ENCODE measurements at regions not wholly inside any gene's neighbourhood (a gene's known extent, or its start where the extent isn't known, plus 50 kb on each side); places are given as distances from the start of the nearest gene placed in this dataset.
"Not testable (repeated sequence)": the region's sequence is repeated elsewhere in the genome, so short reads cannot be mapped to it uniquely, and the experiment has no call there.

DNA sequence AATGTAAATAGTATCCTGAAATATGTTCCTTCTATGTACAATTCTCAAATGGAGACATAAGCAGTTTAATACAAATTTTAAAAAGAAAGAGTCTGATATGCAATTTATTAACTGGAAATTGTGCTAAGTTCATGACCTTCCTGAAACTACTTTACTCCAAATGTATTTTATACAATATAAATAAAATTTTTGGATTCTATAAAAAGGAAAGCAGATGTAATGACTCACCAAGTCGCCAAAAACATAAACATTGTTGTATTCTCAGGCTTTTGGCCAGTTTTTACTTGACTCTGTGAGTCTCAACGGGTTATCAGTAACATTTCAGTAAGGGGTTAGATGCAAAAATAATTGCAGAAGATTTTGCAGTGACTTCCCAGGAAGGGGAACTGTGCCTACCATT is 948.2 kb downstream of the EPHA3 start:
- intact Hi-C loops (cut with DNase I): no loop called here
- Histone ChIP-seq H3K36me3 (ENCODE audit: control insufficient read depth in 1 of 2, insufficient read depth in 2 of 2, low read length in 1 of 2) (no peaks in the 10 kb centered on the region), H3K4me3 (ENCODE audit: low read length in 2 of 2) (no peak overlapping the region), H3K4me1 (ENCODE audit: control insufficient read depth in 1 of 2, insufficient read depth in 2 of 2, low read length in 2 of 2) (no peaks in the 10 kb centered on the region), H3K27ac (ENCODE audit: low read depth in 1 of 2, low read length in 2 of 2) (no peak overlapping the region), H3K27me3 (ENCODE audit: control insufficient read depth in 1 of 2, insufficient read depth in 2 of 2, low read length in 1 of 2) (no peaks in the 10 kb centered on the region), H3K9me3 (ENCODE audit: control insufficient read depth, low read length) (no peaks in the 10 kb centered on the region)
- 5 to 6% methylated on average over 2 of the region's 2 CpGs for WGBS, 2 donors
- DNase-seq (no peak), ATAC-seq (ENCODE audit: low FRiP score) (no peak)

DNA sequence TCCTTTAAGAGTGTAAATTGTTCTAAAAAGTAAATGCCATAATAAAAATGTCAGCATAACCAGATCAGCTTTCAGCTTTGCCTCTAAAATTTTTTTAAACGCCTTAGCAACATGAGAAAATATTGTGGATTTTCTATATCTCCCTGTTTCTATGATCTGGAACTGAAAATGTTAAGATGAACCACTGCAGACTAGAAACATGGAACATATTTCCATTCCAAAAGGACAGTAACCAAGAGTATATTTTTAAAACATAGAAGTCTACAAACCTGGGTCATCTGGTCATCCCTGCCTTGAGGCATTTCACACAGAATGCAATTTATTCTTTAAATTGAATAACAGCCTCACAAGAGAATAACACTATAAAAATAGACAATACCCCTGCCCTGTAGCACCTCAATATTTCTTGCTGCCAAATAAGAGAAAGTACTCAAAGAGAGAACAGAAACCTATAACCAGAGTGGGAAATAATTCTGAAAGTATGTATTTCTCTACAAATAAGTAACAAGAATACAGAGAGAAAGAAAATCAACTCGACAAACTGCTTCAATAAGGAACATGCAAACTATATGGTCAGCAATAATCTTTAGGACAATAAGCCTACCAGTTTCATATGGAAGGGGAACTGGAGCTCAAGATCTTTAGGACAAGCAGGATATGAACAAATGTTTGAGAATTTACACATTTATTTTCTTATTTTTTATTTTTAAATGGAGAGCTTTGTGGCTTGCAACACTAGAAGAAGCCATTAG is 949.0 kb downstream of the EPHA3 start:
- DNase-seq (no peak), ATAC-seq (ENCODE audit: low FRiP score) (no peak)
- H3K36me3 ChIP-seq (ENCODE audit: control insufficient read depth in 1 of 2, insufficient read depth in 2 of 2, low read length in 1 of 2): no peaks in the 10 kb centered on the region
- intact Hi-C loops (cut with DNase I): no loop called here
- H3K4me3 ChIP-seq (ENCODE audit: low read length in 2 of 2): no peak overlapping the region
- H3K27me3 ChIP-seq (ENCODE audit: control insufficient read depth in 1 of 2, insufficient read depth in 2 of 2, low read length in 1 of 2): no peaks in the 10 kb centered on the region
- H3K27ac ChIP-seq (ENCODE audit: low read depth in 1 of 2, low read length in 2 of 2): no peak overlapping the region
- no peaks in the 10 kb centered on the region for H3K9me3 ChIP-seq (ENCODE audit: control insufficient read depth, low read length)
- 73 to 82% methylated on average over 2 of the region's 2 CpGs for WGBS, 2 donors
- no peaks in the 10 kb centered on the region for H3K4me1 ChIP-seq (ENCODE audit: control insufficient read depth in 1 of 2, insufficient read depth in 2 of 2, low read length in 2 of 2)

- ATAC-seq (ENCODE audit: low FRiP score) (no peak), DNase-seq (no peak)
- Histone ChIP-seq H3K9me3 (ENCODE audit: control insufficient read depth, low read length) (no peaks in the 10 kb centered on the region), H3K27me3 (ENCODE audit: control insufficient read depth in 1 of 2, insufficient read depth in 2 of 2, low read length in 1 of 2) (no peaks in the 10 kb centered on the region), H3K36me3 (ENCODE audit: control insufficient read depth in 1 of 2, insufficient read depth in 2 of 2, low read length in 1 of 2) (no peaks in the 10 kb centered on the region), H3K27ac (ENCODE audit: low read depth in 1 of 2, low read length in 2 of 2) (no peak overlapping the region), H3K4me1 (ENCODE audit: control insufficient read depth in 1 of 2, insufficient read depth in 2 of 2, low read length in 2 of 2) (peaks cover 0 to 2% of the 10 kb centered on the region in 2 donors), H3K4me3 (ENCODE audit: low read length in 2 of 2) (no peak overlapping the region)
- intact Hi-C loops (cut with DNase I): no loop called here
These were observed 954.6 kb downstream of the EPHA3 start for GRCh38 chr3:90062016-90062415.

- no peak for DNase-seq
- 88 to 90% methylated on average over 2 of the region's 2 CpGs for WGBS, 2 donors
- Histone ChIP-seq H3K9me3 (ENCODE audit: control insufficient read depth, low read length) (no peaks in the 10 kb centered on the region), H3K36me3 (ENCODE audit: control insufficient read depth in 1 of 2, insufficient read depth in 2 of 2, low read length in 1 of 2) (no peaks in the 10 kb centered on the region), H3K4me3 (ENCODE audit: low read length in 2 of 2) (no peak overlapping the region), H3K4me1 (ENCODE audit: control insufficient read depth in 1 of 2, insufficient read depth in 2 of 2, low read length in 2 of 2) (peaks cover 0 to 2% of the 10 kb centered on the region in 2 donors), H3K27ac (ENCODE audit: low read depth in 1 of 2, low read length in 2 of 2) (no peak overlapping the region), H3K27me3 (ENCODE audit: control insufficient read depth in 1 of 2, insufficient read depth in 2 of 2, low read length in 1 of 2) (no peaks in the 10 kb centered on the region)
- no peak for ATAC-seq (ENCODE audit: low FRiP score)
- intact Hi-C loops (cut with DNase I): no loop called here
These were observed 955.3 kb downstream of the EPHA3 start for GRCh38 chr3:90062631-90063200.

- H3K4me3 ChIP-seq (ENCODE audit: low read length in 2 of 2): no peak overlapping the region
- no peaks in the 10 kb centered on the region for H3K27me3 ChIP-seq (ENCODE audit: control insufficient read depth in 1 of 2, insufficient read depth in 2 of 2, low read length in 1 of 2)
- 93% methylated on average over 3 of the region's 3 CpGs for WGBS, 2 donors
- intact Hi-C loops (cut with DNase I): no loop called here
- H3K36me3 ChIP-seq (ENCODE audit: control insufficient read depth in 1 of 2, insufficient read depth in 2 of 2, low read length in 1 of 2): no peaks in the 10 kb centered on the region
- no peak overlapping the region for H3K27ac ChIP-seq (ENCODE audit: low read depth in 1 of 2, low read length in 2 of 2)
- no peaks in the 10 kb centered on the region for H3K9me3 ChIP-seq (ENCODE audit: control insufficient read depth, low read length)
- DNase-seq (no peak), ATAC-seq (ENCODE audit: low FRiP score) (no peak)
- H3K4me1 ChIP-seq (ENCODE audit: control insufficient read depth in 1 of 2, insufficient read depth in 2 of 2, low read length in 2 of 2): no peaks in the 10 kb centered on the region
These were observed 961.4 kb downstream of the EPHA3 start for GRCh38 chr3:90068783-90069182.

DNA sequence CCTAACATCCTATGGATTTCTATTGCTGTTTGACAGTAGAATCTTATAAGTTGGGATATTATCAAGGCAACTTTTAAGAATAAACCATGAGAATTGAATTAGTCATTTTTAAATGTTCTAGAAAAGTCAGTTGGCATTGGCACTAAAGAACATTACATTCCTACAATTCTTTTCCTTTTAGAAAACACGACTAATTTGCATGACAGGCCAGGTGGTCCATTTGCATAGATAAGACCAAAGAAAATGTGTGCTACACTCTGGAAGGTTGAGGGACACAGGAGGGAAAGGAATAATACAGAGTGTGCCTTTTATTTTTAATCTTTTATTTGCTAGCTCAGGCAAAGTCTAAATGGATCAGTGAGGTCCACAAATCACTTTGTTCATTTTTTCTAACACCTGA is 962.3 kb downstream of the EPHA3 start:
- Histone ChIP-seq H3K4me1 (ENCODE audit: control insufficient read depth in 1 of 2, insufficient read depth in 2 of 2, low read length in 2 of 2) (no peaks in the 10 kb centered on the region), H3K27ac (ENCODE audit: low read depth in 1 of 2, low read length in 2 of 2) (no peak overlapping the region), H3K4me3 (ENCODE audit: low read length in 2 of 2) (no peak overlapping the region), H3K9me3 (ENCODE audit: control insufficient read depth, low read length) (no peaks in the 10 kb centered on the region), H3K27me3 (ENCODE audit: control insufficient read depth in 1 of 2, insufficient read depth in 2 of 2, low read length in 1 of 2) (no peaks in the 10 kb centered on the region), H3K36me3 (ENCODE audit: control insufficient read depth in 1 of 2, insufficient read depth in 2 of 2, low read length in 1 of 2) (no peaks in the 10 kb centered on the region)
- DNase-seq (no peak), ATAC-seq (ENCODE audit: low FRiP score) (no peak)
- WGBS, 2 donors: 6 to 14% methylated on average over 1 of the region's 1 CpG
- intact Hi-C loops (cut with DNase I): no loop called here

GRCh38 chr3:90076136-90076535 is 968.7 kb downstream of the EPHA3 start:
- intact Hi-C loops (cut with DNase I): no loop called here
- Histone ChIP-seq H3K4me1 (ENCODE audit: control insufficient read depth in 1 of 2, insufficient read depth in 2 of 2, low read length in 2 of 2) (no peaks in the 10 kb centered on the region), H3K36me3 (ENCODE audit: control insufficient read depth in 1 of 2, insufficient read depth in 2 of 2, low read length in 1 of 2) (no peaks in the 10 kb centered on the region), H3K27ac (ENCODE audit: low read depth in 1 of 2, low read length in 2 of 2) (no peak overlapping the region), H3K27me3 (ENCODE audit: control insufficient read depth in 1 of 2, insufficient read depth in 2 of 2, low read length in 1 of 2) (no peaks in the 10 kb centered on the region), H3K4me3 (ENCODE audit: low read length in 2 of 2) (no peak overlapping the region), H3K9me3 (ENCODE audit: control insufficient read depth, low read length) (no peaks in the 10 kb centered on the region)
- ATAC-seq (ENCODE audit: low FRiP score) (no peak), DNase-seq (no peak)

GRCh38 chr3:90080988-90081387 is 973.6 kb downstream of the EPHA3 start:
- intact Hi-C loops (cut with DNase I): no loop called here

DNA sequence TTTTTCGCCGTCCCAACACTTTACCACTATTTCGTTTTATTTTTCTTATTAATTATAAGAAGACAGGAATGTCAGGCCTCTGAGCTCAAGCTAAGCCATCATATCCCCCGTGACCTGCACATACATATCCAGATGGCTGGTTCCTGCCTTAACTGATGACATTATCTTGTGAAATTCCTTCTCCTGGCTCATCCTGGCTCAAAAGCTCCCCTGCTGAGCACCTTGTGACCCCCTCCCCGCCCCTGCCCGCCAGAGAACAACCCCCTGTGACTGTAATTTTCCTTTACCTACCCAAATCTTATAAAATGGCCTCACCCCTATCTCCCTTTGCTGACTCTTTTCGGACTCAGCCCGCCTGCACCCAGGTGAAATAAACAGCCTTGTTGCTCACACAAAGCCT is 978.9 kb downstream of the EPHA3 start:
- H3K9me3 ChIP-seq (ENCODE audit: control insufficient read depth, low read length); H3K4me3 ChIP-seq (ENCODE audit: low read length in 2 of 2); ATAC-seq (ENCODE audit: low FRiP score); H3K27me3 ChIP-seq (ENCODE audit: control insufficient read depth in 1 of 2, insufficient read depth in 2 of 2, low read length in 1 of 2); intact Hi-C loops (cut with DNase I); H3K4me1 ChIP-seq (ENCODE audit: control insufficient read depth in 1 of 2, insufficient read depth in 2 of 2, low read length in 2 of 2); H3K36me3 ChIP-seq (ENCODE audit: control insufficient read depth in 1 of 2, insufficient read depth in 2 of 2, low read length in 1 of 2); DNase-seq; H3K27ac ChIP-seq (ENCODE audit: low read depth in 1 of 2, low read length in 2 of 2): not testable (repeated sequence)
- 83 to 92% methylated on average over 8 of the region's 8 CpGs for WGBS, 2 donors

More at GRCh38 chr3:90080988-90081387, 973.6 kb downstream of the EPHA3 start:
- WGBS, 2 donors: 68 to 85% methylated on average over 1 of the region's 1 CpG
- no peak overlapping the region for H3K27ac ChIP-seq (ENCODE audit: low read depth in 1 of 2, low read length in 2 of 2)
- H3K27me3 ChIP-seq (ENCODE audit: control insufficient read depth in 1 of 2, insufficient read depth in 2 of 2, low read length in 1 of 2): no peaks in the 10 kb centered on the region
- ATAC-seq (ENCODE audit: low FRiP score): no peak
- DNase-seq: no peak
- no peaks in the 10 kb centered on the region for H3K9me3 ChIP-seq (ENCODE audit: control insufficient read depth, low read length)
- H3K4me1 ChIP-seq (ENCODE audit: control insufficient read depth in 1 of 2, insufficient read depth in 2 of 2, low read length in 2 of 2): no peaks in the 10 kb centered on the region
- no peaks in the 10 kb centered on the region for H3K36me3 ChIP-seq (ENCODE audit: control insufficient read depth in 1 of 2, insufficient read depth in 2 of 2, low read length in 1 of 2)
- H3K4me3 ChIP-seq (ENCODE audit: low read length in 2 of 2): no peak overlapping the region

All from aorta (tissue), 5 donors.